ENCODE measurements at regions not wholly inside any gene's neighbourhood (a gene's known extent, or its start where the extent isn't known, plus 50 kb on each side); places are given as distances from the start of the nearest gene placed in this dataset.

- peak in 1 of 6 experiments; percentile 11 for TF ChIP-seq CTCF (IDR thresholded peaks at IDR 0.05)
- no peak for TF ChIP-seq POLR2A (IDR thresholded peaks at IDR 0.05)
These were observed 450.8 kb downstream of the SOX6 start for GRCh38 chr11:15905366-15906104.
